Naive thymus-derived CD8-positive, alpha-beta T cell (primary cell): ENCODE measurements at regions not wholly inside any gene's neighbourhood (a gene's known extent, or its start where the extent isn't known, plus 50 kb on each side); places are given as distances from the start of the nearest gene placed in this dataset.

Source experiments
- ATAC-seq, 2 donors: fragments of 150-1000 bp; cut with Tn5 transposase in 1 of 2; sonication (Bioruptor Pico), chemical (Tn5 transposase) in 1 of 2; 1 replicate in 1 of 2; 2 replicates in 1 of 2; pipeline ENCODE4 v1.10.0; 2021; ENCODE audit warnings: mild to moderate bottlenecking in 2 of 2, moderate library complexity in 2 of 2
- POLR2A ChIA-PET: fragments of 350-600 bp; sonication (Branson Sonifier 250); formaldehyde crosslinking; loops from one replicate; lab custom pipeline; 2021; ENCODE audit warnings: antibody characterized with exemption; lab: Charles Lee
- DNase-seq, 10 donors: peaks; one replicate each; pipeline versions ENCODE4 v3.0.0 to v3.0.0-alpha.2; 2020 to 2022
- H3K27ac Mint-ChIP-seq, 10 donors: one replicate each; pipeline ENCODE4 v1.8.0; 2020 to 2022; ENCODE audit warnings: mild to moderate bottlenecking in 10 of 10, mixed read lengths in 10 of 10, moderate library complexity in 4 of 10, inconsistent platforms in 1 of 10
- H3K27me3 Mint-ChIP-seq, 5 donors: one replicate each; pipeline ENCODE4 v1.8.0; 2021 to 2022; ENCODE audit warnings: mixed read lengths in 5 of 5
- H3K36me3 Mint-ChIP-seq, 3 donors: one replicate each; pipeline ENCODE4 v1.8.0; 2020 to 2022; ENCODE audit warnings: mixed read lengths in 3 of 3, mild to moderate bottlenecking in 2 of 3, inconsistent platforms in 1 of 3
- H3K4me1 Mint-ChIP-seq, 4 donors: one replicate each; pipeline ENCODE4 v1.8.0; 2021 to 2022; ENCODE audit warnings: mixed read lengths in 4 of 4
- H3K4me3 Mint-ChIP-seq, 10 donors: one replicate each; pipeline ENCODE4 v1.8.0; 2020 to 2022; ENCODE audit warnings: mild to moderate bottlenecking in 10 of 10, mixed read lengths in 10 of 10, moderate library complexity in 6 of 10, inconsistent platforms in 1 of 10
- H3K9me3 Mint-ChIP-seq, 9 donors: one replicate each; pipeline ENCODE4 v1.8.0; 2020 to 2022; ENCODE audit warnings: mixed read lengths in 9 of 9, mild to moderate bottlenecking in 3 of 9, inconsistent platforms in 1 of 9, moderate library complexity in 1 of 9

DNA sequence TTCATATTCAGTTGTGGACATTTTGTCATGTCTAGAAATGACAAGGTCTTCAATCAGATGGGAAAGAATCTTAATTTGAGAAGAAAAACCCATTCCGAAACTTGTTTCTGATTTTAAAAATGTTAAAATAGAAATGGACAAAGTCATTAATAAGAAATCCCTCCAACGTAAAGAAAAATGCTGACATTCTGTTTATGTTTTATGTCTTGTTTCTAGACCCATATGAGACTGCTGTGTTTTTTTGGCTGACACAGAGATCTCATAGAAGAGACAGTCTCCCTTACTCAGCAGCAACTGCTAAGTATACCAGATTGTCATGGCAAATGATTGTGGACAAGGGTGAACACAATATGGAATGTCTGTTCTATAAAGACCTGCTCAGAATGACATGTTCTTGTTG is 538.5 kb downstream of the ZEB2 start:
- no peaks in the 10 kb centered on the region for H3K27me3 Mint-ChIP-seq
- POLR2A ChIA-PET = no interaction called here
- ATAC-seq (no peak), DNase-seq (no peak)
- no peak overlapping the region for H3K4me3 Mint-ChIP-seq
- no peaks in the 10 kb centered on the region for H3K4me1 Mint-ChIP-seq
- no peaks in the 10 kb centered on the region for H3K9me3 Mint-ChIP-seq
- H3K27ac Mint-ChIP-seq = no peak overlapping the region
- peaks cover 0 to 4% (median 0%) of the 10 kb centered on the region in 3 donors for H3K36me3 Mint-ChIP-seq

DNA sequence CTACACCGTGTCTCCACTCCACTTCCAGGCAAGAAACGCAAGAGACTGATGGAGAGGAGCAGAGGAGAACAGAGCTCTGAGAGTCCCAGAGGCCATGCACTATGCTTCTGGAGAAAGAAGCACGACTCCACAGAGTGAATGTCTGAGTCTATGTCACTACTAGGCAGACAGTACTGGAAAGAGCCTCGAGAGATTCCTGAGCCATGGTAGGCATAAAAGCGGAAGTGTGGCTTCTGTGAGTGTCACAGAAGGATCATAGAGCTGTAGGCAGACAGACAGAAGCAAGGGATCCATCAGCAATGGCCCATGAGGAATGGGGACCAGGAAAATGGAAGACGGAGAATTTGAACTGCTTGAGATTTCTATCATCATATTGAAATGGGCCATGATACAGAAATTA is 542.6 kb downstream of the ZEB2 start:
- DNase-seq (no peak), ATAC-seq (no peak)
- H3K4me1 Mint-ChIP-seq = no peaks in the 10 kb centered on the region
- H3K27ac Mint-ChIP-seq = no peak overlapping the region
- H3K36me3 Mint-ChIP-seq = no peaks in the 10 kb centered on the region
- H3K9me3 Mint-ChIP-seq = no peaks in the 10 kb centered on the region
- POLR2A ChIA-PET = no interaction called here
- H3K27me3 Mint-ChIP-seq = no peaks in the 10 kb centered on the region
- no peak overlapping the region for H3K4me3 Mint-ChIP-seq

DNA sequence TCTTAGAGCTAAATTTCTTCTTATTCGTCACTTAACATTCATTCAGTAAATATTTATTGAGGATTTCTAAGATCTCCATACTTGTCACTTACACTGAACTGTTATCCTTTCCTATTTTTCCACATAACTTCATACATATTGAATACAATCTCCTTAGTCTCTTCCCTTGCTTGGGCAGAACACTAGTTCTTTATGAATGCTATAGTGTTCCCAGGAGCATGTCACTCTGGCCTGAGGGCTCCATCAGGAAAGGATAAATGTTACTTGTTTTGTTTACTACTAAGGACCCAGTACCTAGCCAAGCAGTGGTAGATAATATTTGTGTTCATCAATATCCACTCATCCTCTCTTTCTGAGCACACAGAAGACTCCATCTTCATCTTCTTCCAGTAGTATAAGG is 544.7 kb downstream of the ZEB2 start:
- no peaks in the 10 kb centered on the region for H3K27me3 Mint-ChIP-seq
- no peaks in the 10 kb centered on the region for H3K36me3 Mint-ChIP-seq
- DNase-seq (no peak), ATAC-seq (no peak)
- no peaks in the 10 kb centered on the region for H3K9me3 Mint-ChIP-seq
- no peak overlapping the region for H3K27ac Mint-ChIP-seq
- POLR2A ChIA-PET = no interaction called here
- H3K4me3 Mint-ChIP-seq = no peak overlapping the region
- H3K4me1 Mint-ChIP-seq = no peaks in the 10 kb centered on the region

DNA sequence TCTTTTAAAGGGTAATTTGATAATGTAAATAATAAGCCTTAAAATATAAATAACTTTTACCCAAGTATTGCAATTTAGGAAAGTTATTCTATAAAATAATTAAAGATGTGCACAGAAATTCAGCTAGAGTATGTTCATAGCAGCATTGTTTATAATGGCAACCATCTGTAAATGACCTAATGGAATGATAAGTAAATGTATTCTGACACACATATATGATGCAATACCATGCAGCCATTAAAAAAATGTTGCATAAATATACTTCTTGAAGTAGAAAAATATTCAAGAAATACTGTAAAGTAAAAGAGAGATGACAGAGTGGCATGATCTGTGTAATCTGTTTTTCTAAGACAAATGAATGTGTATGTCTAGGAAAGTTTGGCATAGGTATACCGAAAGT is 545.7 kb downstream of the ZEB2 start:
- no peak overlapping the region for H3K4me3 Mint-ChIP-seq

DNA sequence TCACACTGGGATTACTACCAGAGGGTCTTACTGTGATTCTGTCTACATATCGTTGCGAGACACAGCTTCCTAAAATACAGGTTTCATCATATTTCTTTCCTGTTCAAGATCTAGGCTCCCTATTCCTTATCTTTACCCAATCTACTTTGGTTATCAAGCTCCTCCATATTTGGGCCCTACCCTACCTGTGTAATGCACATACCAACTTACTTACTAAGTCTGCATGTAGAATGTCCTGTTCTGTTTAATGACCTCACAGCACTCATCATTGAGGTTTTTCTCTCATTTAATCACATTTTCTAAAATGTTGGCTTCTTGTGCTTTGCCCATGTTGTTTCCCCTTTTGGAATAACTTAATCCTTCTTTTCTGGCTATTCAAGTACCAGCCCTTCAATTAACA is 551.1 kb downstream of the ZEB2 start:
- H3K36me3 Mint-ChIP-seq = peaks cover 0 to 18% (median 2%) of the 10 kb centered on the region in 3 donors
- H3K27me3 Mint-ChIP-seq = peaks cover 0 to 1% (median 0%) of the 10 kb centered on the region in 5 donors
- H3K4me3 Mint-ChIP-seq = no peak overlapping the region
- DNase-seq (no peak), ATAC-seq (no peak)
- H3K9me3 Mint-ChIP-seq = no peaks in the 10 kb centered on the region
- no peak overlapping the region for H3K27ac Mint-ChIP-seq
- POLR2A ChIA-PET = no interaction called here
- H3K4me1 Mint-ChIP-seq = no peaks in the 10 kb centered on the region

More for the DNA sequence above, 545.7 kb downstream of the ZEB2 start:
- Mint-ChIP-seq H3K4me1 (no peaks in the 10 kb centered on the region), H3K27me3 (no peaks in the 10 kb centered on the region), H3K27ac (no peak overlapping the region), H3K9me3 (no peaks in the 10 kb centered on the region), H3K36me3 (peaks cover 0 to 7% (median 0%) of the 10 kb centered on the region in 3 donors)
- no peak for DNase-seq
- ATAC-seq = no peak
- POLR2A ChIA-PET = no interaction called here

DNA sequence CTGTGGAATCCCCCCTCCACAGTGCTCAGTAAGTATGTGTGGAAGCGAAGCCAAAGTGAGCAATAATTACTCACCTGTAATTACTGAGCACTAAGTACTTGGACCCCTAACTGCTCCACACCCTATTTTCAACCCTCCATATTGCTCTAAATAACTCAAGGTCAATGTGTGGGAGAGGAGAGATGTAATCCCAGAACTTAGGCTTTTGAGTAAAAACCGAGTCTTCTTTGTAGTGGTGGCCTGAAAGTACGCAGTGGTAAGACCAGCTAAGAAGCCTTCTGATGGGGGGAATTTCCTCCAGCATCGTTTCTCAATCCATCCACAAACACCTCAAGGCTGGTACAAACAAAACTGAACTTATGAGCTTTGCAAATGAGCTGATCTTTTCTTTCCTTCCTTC is 551.6 kb downstream of the ZEB2 start:
- H3K9me3 Mint-ChIP-seq = no peaks in the 10 kb centered on the region
- ATAC-seq (no peak), DNase-seq (no peak)
- H3K4me3 Mint-ChIP-seq = no peak overlapping the region
- no peak overlapping the region for H3K27ac Mint-ChIP-seq
- H3K27me3 Mint-ChIP-seq = peaks cover 0 to 1% (median 0%) of the 10 kb centered on the region in 5 donors
- POLR2A ChIA-PET = no interaction called here
- peaks cover 0 to 18% (median 2%) of the 10 kb centered on the region in 3 donors for H3K36me3 Mint-ChIP-seq
- H3K4me1 Mint-ChIP-seq = no peaks in the 10 kb centered on the region

DNA sequence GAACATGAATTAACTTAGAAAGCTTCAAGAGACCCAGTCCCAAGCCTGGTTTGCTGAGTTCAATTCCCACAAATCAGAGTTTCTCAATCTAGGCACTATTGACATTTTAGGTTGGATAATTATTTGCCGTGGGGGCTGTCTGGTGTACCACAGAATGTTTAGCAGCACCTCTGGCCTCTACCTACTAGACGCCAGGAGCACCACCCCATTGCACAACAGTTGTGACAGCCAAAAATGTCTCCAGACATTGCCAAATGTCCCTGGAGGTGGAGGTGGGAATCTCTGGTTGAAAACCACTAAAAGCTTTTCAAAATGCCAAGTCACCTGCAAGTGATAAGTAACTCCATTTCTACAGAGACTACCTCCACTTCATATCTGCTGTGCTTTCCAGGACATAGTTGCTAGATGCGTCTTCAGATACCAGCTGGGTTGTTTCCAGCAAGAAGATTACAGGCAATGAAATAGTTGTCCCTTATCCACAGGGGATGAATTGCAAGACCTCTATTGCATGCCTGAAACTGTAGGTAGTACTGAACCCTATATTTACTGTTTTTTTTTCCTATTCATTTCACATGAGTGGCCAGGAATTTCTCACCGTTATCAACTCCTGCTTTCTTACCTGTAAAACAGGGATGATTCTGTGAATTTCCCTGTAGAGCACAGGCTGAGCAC is 554.3 kb downstream of the ZEB2 start:
- no peaks in the 10 kb centered on the region for H3K4me1 Mint-ChIP-seq
- no peak for DNase-seq
- no peak for ATAC-seq
- H3K4me3 Mint-ChIP-seq = no peak overlapping the region
- POLR2A ChIA-PET = no interaction called here
- peaks cover 0 to 4% (median 0%) of the 10 kb centered on the region in 9 donors for H3K9me3 Mint-ChIP-seq
- H3K27me3 Mint-ChIP-seq = peaks cover 0 to 1% (median 0%) of the 10 kb centered on the region in 5 donors
- no peak overlapping the region for H3K27ac Mint-ChIP-seq
- peaks cover 2 to 27% (median 15%) of the 10 kb centered on the region in 3 donors for H3K36me3 Mint-ChIP-seq

DNA sequence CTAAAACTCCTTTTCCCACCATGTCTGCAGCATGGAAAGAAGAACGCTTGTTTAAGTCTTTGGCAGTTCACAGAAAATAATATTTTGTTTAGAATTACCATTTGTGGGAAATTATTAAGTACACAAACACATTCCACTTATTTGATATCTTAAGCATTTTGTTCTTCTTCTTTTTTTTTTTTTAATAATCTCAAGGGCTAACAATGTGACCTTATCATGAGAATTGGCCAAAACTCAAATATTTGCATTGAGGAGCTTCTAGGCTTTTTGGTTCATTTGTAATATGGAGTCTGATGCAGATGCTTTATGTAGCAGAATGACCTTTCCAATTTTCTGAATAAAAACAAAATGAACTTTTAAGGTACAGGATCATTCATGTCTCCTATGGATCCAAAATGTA is 555.0 kb downstream of the ZEB2 start:
- H3K4me1 Mint-ChIP-seq = no peaks in the 10 kb centered on the region
- POLR2A ChIA-PET = no interaction called here
- peaks cover 0 to 11% (median 0%) of the 10 kb centered on the region in 9 donors for H3K9me3 Mint-ChIP-seq
- DNase-seq = no peak
- no peak overlapping the region for H3K4me3 Mint-ChIP-seq
- H3K27ac Mint-ChIP-seq = no peak overlapping the region
- peaks cover 0 to 1% (median 0%) of the 10 kb centered on the region in 5 donors for H3K27me3 Mint-ChIP-seq
- ATAC-seq = no peak
- peaks cover 2 to 32% (median 22%) of the 10 kb centered on the region in 3 donors for H3K36me3 Mint-ChIP-seq

DNA sequence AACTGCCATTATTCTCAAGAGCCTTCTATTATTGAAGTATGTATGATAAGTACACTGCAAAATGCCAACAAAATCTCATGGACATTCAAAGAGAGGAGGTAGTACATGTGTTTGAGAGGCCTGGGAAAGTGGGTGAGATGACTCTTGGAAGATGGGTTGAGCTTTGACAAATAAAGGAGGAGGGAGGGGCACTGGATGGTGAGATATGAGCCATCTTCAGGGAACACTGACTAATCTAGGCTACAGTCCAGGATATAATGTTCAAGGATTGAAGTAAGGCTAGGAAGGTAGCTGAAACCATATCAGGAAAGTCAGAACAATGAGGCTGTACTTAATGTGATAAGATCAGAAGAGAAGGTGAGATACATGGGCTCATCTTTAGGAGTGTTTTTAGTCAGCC is 559.7 kb downstream of the ZEB2 start:
- H3K27me3 Mint-ChIP-seq = no peaks in the 10 kb centered on the region
- POLR2A ChIA-PET = no interaction called here
- peaks cover 0 to 12% (median 0%) of the 10 kb centered on the region in 9 donors for H3K9me3 Mint-ChIP-seq
- H3K4me1 Mint-ChIP-seq = no peaks in the 10 kb centered on the region
- H3K27ac Mint-ChIP-seq = no peak overlapping the region
- no peak overlapping the region for H3K4me3 Mint-ChIP-seq
- peaks cover 0 to 23% (median 19%) of the 10 kb centered on the region in 3 donors for H3K36me3 Mint-ChIP-seq
- no peak for ATAC-seq
- DNase-seq = no peak

DNA sequence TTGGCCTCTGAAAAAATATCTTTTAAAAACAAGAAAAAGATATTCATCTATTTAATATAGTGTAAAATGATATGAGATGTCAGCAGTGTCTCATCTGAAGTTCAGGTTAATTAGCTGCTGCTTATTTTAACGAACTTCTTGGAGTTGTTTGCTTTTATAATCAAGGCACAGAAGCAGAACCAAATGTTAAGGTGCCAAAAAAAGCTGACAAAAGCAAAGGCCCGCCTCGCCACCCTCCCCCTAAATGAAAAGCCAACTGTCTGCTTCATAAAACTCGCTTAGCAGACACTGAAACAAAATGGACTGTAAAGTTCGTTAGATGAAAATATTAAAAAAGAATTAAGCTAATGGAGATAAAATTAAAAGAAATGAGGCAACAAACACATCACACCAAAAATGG is 562.6 kb downstream of the ZEB2 start:
- H3K27ac Mint-ChIP-seq = no peak overlapping the region
- H3K27me3 Mint-ChIP-seq = no peaks in the 10 kb centered on the region
- H3K9me3 Mint-ChIP-seq = peaks cover 0 to 12% (median 0%) of the 10 kb centered on the region in 9 donors
- H3K36me3 Mint-ChIP-seq = peaks cover 0 to 21% (median 21%) of the 10 kb centered on the region in 3 donors
- POLR2A ChIA-PET = interaction anchor here (0.6 kb wide), 1 partner anchor 175 kb away, joined by 4 read pairs; no protein-coding TSS in a partner anchor
- H3K4me3 Mint-ChIP-seq = no peak overlapping the region
- DNase-seq (no peak), ATAC-seq (no peak)
- H3K4me1 Mint-ChIP-seq = no peaks in the 10 kb centered on the region

DNA sequence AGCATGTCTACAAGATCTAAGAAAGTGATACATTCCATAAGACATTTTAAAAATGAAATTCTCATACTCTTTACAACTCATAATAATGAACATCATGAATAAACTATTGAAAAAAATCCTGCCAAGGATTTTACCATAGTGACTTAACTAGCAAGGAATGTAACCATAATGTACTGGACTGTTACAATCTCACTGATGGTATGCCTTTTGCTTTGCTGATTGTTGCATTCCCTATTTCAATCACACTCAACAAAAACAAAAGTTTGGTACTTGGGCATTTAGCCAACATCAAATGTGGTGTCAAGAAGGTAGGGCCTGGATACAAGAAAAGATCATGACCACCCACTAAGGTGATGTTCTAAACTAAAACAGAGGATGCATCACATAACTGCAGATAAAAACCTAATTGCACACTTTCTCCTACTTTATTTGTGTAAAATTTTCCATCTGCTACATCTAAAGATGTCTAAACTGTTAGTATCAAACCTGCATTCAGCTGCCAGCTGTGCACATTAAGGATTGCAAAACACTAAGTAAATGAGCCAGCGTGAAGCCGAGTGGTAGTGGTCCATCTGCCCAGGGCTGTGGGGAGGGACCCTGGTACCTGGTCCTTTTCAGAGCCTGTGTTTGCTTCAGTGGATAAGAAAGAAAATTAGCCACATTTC is 564.4 kb downstream of the ZEB2 start:
- DNase-seq (no peak), ATAC-seq (no peak)
- Mint-ChIP-seq H3K4me3 (no peak overlapping the region), H3K36me3 (peaks cover 0 to 11% (median 7%) of the 10 kb centered on the region in 3 donors), H3K27ac (no peak overlapping the region), H3K27me3 (no peaks in the 10 kb centered on the region), H3K9me3 (peaks cover 0 to 7% (median 0%) of the 10 kb centered on the region in 9 donors), H3K4me1 (no peaks in the 10 kb centered on the region)
- POLR2A ChIA-PET = no interaction called here

DNA sequence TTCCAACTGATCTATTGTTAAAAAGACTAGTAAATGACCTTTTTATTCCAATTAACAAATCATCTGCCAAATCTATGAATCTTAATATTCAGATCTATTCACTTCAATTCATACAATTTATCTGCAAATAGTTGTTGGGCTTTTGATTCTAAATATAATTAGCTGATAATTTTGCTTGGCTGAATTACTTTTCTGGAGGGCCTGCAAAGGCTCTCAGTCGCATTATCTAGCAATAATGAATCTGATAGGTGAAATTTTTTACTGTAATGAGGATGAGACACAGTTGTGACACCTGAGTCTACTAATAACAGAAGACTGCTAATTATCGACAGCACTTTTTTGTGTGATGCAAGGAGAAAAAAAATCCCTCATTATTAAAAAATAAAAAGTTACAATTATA is 565.1 kb downstream of the ZEB2 start:
- H3K27ac Mint-ChIP-seq = no peak overlapping the region
- H3K4me3 Mint-ChIP-seq = no peak overlapping the region
- no peak for ATAC-seq
- POLR2A ChIA-PET = no interaction called here
- H3K36me3 Mint-ChIP-seq = peaks cover 0 to 5% (median under 1%) of the 10 kb centered on the region in 3 donors
- H3K27me3 Mint-ChIP-seq = no peaks in the 10 kb centered on the region
- no peak for DNase-seq
- peaks cover 0 to under 1% (median 0%) of the 10 kb centered on the region in 9 donors for H3K9me3 Mint-ChIP-seq
- H3K4me1 Mint-ChIP-seq = no peaks in the 10 kb centered on the region

DNA sequence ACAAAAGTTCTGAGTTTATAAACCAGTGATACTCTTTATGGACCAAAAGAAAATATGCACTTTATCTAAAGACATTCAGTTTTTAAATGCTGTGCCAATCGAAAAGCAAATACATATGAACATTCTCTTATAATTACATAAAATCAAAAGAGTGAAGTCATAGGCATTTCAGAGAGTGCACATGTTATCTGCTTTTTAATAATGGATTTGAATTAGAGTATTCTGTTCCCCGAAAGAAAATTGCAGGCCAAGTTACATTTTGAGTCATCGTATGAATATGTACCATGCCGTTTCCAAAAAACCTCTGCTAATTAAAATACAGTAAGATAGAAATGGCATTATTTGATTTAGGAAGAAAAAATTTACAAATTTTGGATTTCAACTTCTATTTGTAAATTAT is 565.7 kb downstream of the ZEB2 start:
- Mint-ChIP-seq H3K4me1 (no peaks in the 10 kb centered on the region), H3K36me3 (peaks cover 0 to 5% (median 0%) of the 10 kb centered on the region in 3 donors), H3K27me3 (no peaks in the 10 kb centered on the region), H3K9me3 (no peaks in the 10 kb centered on the region), H3K4me3 (no peak overlapping the region), H3K27ac (no peak overlapping the region)
- POLR2A ChIA-PET = no interaction called here
- DNase-seq (no peak), ATAC-seq (no peak)
